Superior temporal gyrus (tissue), 1 donor: ENCODE measurements at regions not wholly inside any gene's neighbourhood (a gene's known extent, or its start where the extent isn't known, plus 50 kb on each side); places are given as distances from the start of the nearest gene placed in this dataset.
"Not testable (repeated sequence)": the region's sequence is repeated elsewhere in the genome, so short reads cannot be mapped to it uniquely, and the experiment has no call there.

Experiments used
- DNase-seq: peaks from one replicate; pipeline ENCODE4 v3.0.0-alpha.2; 2016; ENCODE audit errors: extremely low spot score

DNA sequence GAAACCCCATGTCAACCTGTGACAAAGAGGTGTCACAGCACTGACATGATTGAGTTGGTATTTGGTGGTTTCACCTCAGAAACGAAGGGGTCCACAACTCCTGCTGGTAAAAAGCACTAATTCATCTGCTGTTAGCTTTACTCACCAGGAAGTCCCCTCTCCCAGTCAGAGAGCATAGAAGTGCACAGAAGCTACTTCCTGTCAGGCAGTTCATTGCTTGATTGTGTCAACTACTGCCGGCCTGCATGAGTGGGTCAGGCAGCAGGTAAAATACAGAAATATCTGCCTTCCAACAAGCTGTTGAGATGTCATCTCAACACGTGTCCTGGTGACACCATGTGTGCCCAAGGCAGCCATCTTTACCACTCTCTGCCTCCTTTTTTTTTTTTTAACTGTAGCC, 596.6 kb upstream of the NR2F2 start:
- no peak for DNase-seq

GRCh38 chr15:95734422-95735316, 595.8 kb upstream of the NR2F2 start:
- no peak for DNase-seq

DNA sequence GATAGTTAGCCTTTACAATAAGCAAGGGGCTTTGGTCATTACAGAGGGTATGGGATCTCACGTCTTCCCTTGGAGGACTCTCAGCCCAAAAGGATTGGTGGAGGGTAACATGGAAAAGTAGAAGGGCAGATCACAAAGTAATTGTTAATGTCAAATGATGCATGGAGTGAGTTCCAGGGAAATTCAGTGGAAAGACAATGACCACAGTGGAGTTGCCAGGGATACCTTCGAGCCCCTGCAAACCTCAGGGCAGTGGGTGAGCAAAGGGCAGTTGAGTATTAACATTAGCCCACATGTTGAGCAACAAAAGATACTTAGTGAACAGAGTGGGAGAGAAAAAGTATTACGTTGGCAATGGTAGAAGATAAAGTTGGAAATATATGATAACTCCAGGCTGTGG, 593.4 kb upstream of the NR2F2 start:
- no peak for DNase-seq

DNA sequence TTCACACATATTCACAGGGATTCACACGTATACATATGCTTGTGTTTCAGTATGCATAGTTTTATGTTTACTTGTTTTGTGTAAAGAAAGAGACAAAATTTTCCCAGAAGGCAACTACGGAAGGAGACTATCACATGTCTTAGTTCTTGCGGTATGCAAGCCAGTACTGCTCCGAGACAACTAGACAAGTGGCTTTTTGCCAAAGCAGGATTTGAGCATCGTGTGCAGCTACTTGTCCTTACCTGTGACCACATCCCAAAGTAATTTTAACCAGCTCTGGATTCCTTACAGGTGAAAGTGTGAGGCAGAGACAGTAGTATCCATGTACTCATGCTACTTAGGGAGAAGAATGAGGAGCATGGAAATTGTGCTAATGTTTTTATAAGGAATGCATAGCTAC, 591.4 kb upstream of the NR2F2 start:
- DNase-seq, result no peak

GRCh38 chr15:95741830-95742229, 588.7 kb upstream of the NR2F2 start:
- DNase-seq, result no peak

GRCh38 chr15:95742256-95742655, 588.2 kb upstream of the NR2F2 start:
- DNase-seq, result no peak

GRCh38 chr15:95742836-95743235, 587.7 kb upstream of the NR2F2 start:
- no peak for DNase-seq

DNA sequence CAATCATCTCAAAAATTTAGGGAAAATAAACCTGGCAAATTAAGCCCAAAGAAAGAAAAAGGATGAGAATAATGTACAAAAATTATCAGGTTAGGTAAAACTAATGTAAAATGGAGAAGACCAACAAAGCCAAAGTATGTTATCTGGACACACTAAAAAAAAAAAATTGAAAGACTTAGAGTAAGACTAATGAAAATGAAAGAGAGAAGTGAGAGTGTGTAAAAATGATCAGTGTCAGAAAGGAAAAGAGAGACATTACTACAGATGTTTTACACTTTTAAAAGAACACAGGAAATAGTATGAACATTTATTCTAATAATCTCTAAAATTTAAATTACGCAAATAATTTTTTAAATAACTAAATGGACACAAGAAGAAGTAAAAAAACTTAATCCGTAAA, 573.3 kb upstream of the NR2F2 start:
- no peak for DNase-seq

DNA sequence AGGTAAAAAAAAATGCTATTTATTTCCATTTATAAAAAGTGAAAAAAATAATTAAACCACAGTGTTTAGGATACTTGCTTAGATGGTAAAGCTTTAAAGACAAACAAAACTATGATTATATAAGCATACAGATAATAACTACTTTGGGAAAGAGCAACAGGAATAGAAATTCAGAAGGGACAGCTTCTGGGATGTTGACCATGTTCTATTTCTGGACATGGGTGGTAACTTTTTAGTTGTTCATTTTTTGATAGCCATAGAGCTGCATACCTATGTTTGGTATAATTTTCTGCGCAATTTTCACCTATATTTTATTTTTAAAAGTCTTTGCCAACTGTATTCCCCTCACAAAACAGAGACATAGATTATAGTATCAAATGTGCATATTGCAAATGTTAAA, 572.0 kb upstream of the NR2F2 start:
- no peak for DNase-seq

DNA sequence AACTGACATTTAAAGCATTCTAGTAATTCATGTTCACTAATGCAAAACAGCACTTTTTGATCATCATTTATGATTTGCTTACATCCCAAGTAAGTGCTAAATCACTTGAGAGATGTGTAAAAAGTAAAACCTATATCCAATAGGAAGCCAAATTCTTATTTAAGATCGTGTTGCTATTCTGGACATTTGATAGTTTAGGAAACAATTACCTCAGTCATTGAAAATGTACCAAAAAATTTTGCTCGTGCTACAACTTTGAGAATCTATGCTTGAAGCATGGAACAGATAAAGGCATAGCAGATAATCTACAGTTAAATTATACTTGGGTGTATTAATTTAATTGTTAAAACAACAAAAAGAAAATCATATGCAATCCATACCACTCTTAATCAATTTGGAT, 571.6 kb upstream of the NR2F2 start:
- no peak for DNase-seq

DNA sequence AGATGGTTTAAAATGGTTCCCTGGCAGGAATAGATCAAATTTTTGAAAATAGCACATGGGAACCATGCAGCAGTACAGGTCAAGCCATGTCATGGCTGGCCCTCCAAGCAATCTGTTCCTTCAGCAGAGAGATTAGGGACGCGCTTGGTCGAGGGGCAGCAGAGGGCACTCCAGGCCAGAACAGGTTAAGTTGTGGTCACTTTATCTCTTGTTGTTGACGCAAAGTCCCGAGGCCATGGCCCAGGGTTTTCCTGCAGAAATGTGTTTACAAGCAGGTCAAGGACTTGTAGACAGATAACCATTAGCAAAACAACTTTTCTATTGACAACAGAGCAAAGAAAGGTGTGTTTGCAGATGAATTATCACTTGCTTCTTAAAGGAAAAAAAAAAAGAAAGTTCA, 570.0 kb upstream of the NR2F2 start:
- no peak for DNase-seq

GRCh38 chr15:95761501-95762165, 568.9 kb upstream of the NR2F2 start:
- DNase-seq, result no peak

GRCh38 chr15:95763426-95763825, 567.1 kb upstream of the NR2F2 start:
- no peak for DNase-seq

- no peak for DNase-seq
Measured at GRCh38 chr15:95765161-95765560, 565.3 kb upstream of the NR2F2 start.

GRCh38 chr15:95770196-95770595, 560.3 kb upstream of the NR2F2 start:
- no peak for DNase-seq

DNA sequence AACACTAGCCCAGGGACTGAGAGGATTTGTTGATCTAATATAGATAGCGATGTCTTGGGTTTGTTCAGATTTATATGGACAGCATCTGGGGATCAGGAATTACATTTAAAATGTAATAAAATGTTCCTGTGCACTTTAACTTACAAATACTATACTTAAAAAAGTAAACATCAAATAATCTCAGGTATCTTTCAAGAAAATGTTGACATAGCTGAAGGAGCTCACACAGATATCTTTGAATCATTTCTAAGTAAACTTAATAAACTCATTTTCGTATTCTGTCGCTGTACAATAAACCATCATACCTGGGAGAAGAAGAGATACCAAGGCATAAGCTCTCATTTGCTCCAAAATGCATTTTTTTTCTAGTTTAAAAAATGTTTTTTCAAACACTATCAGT, 557.5 kb upstream of the NR2F2 start:
- no peak for DNase-seq

DNA sequence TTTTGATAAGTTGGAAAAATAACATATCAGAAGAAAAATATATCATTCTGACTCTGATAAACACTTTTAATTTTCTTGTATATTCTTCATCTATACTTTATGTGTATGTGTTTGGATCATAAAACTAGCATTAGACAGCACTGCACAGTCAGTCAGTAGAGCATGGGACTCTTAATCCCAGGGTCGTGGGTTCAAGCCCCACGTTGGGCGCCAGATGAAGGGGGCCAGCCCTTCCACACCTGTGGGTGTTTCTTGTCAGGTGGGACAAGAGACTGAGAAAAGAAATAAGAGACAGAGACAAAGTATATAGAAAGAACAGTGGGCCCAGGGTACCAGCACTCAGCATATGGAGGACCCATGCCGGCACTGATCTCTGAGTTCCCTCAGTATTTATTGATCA, 546.0 kb upstream of the NR2F2 start:
- no peak for DNase-seq

DNA sequence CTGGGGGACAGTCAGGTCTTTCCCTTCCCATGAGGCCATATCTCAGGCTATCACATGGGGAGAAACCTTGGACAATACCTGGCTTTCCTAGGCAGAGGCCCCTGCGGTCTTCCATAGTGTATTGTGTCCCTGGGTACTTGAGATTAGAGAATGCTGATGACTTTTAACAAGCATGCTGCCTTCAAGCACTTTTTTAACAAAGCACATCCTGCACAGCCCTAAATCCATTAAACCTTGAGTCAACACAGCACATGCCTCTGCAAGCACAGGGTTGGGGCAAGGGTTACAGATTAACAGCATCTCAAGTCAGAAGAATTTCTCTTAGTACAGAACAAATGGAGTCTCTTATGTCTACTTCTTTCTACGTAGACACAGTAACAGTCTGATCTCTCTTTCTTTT, 545.2 kb upstream of the NR2F2 start:
- not testable (repeated sequence) for DNase-seq

DNA sequence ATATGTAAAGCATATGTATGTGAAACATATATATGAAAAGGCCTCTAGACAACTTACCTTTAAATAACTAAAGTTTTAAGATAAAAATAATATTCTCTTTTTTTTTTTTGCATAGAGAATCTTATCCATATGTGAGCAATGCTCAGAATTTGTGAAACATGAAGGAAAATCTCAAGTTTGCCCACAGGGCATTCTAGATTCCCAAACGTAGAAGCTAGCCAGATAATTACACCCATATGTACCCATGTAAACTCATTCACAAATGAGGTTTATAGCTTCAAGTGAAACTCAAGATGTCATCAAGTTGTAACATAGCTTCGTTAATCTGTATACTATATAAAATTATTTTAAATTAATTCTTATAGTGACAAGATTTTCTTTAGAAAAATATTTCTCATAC, 537.3 kb upstream of the NR2F2 start:
- no peak for DNase-seq

- no peak for DNase-seq
Measured at GRCh38 chr15:95795386-95795785, 535.1 kb upstream of the NR2F2 start.

GRCh38 chr15:95799286-95800200, 531.0 kb upstream of the NR2F2 start:
- DNase-seq, result no peak

DNA sequence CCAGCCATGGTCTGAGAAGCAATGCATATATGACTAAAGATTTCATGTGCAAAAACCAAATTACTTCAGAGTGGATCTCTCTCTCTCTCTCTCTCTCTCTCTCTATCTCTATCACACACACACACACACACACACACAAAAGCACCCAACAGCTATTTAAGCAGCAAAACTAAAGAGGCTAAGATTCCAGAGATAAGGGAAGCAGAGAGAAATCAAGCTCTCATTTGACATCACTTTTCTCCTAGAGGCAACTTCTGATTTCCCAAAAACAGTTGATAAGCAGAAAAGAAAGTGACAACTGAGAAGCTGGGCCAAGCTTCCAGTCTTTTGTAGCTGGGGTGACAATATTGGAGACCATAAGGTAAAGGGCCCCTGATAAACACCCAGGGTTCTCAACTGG, 526.0 kb upstream of the NR2F2 start:
- DNase-seq, result no peak
